ENCODE measurements at regions not wholly inside any gene's neighbourhood (a gene's known extent, or its start where the extent isn't known, plus 50 kb on each side); places are given as distances from the start of the nearest gene placed in this dataset.

DNA sequence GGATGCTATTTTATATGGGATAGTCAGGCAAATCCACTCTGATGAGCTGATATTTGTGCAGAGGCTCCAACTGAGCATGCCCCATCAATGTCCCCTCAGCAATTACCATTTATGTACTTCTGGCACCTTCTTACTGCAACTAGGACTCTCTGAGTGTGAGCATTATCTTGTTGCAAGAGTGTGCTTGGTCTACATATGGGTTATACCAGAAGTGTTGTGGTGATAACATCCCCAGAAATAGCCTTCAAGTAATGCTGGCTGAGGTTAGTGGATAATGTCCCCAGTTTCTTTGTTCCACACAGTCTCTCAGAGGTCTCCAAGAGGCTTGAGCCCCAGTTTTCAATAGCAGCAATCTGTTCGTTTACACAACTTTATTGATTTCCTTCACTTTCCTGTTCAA is 408.6 kb downstream of the JRKL start:
- Histone ChIP-seq H2AFZ (replicated peaks; ENCODE audit: low read length, poor library complexity) (no peak overlapping the region), H2AK9ac (replicated peaks; ENCODE audit: low read depth, low read length, poor library complexity) (no peak overlapping the region), H4K20me1 (ENCODE audit: insufficient read depth, low read length) (no peaks in the 10 kb centered on the region), H3K4ac (ENCODE audit: low read depth, low read length) (no peak overlapping the region), H3K36me3 (ENCODE audit: control insufficient read depth, insufficient read depth, low read length) (no peaks in the 10 kb centered on the region), H3K14ac (replicated peaks; ENCODE audit: low read depth, low read length) (no peak overlapping the region), H3K27ac (ENCODE audit: insufficient read depth, low read length) (no peak overlapping the region), H2BK120ac (ENCODE audit: low read depth, low read length) (no peak overlapping the region), H2BK20ac (ENCODE audit: low read depth, low read length) (no peak overlapping the region), H3K27me3 (ENCODE audit: control insufficient read depth, insufficient read depth, low read length) (no peaks in the 10 kb centered on the region), H2AK5ac (ENCODE audit: low read depth, low read length) (no peak overlapping the region), H3K9me3 (ENCODE audit: control insufficient read depth, insufficient read depth, low read length) (no peaks in the 10 kb centered on the region), H4K91ac (ENCODE audit: insufficient read depth, low read depth, low read length) (no peak overlapping the region), H3K9ac (ENCODE audit: low read depth, low read length) (no peak overlapping the region), H3K23ac (ENCODE audit: low read depth, low read length) (no peak overlapping the region), H3K4me2 (ENCODE audit: low read depth, low read length) (no peak overlapping the region), H2BK15ac (ENCODE audit: low read depth, low read length) (no peak overlapping the region), H4K5ac (ENCODE audit: low read depth, low read length) (no peak overlapping the region), H3K4me1 (ENCODE audit: control insufficient read depth, insufficient read depth, low read length) (no peaks in the 10 kb centered on the region), H4K8ac (ENCODE audit: low read depth in 2 of 2, low read length in 2 of 2) (no peak overlapping the region), H3K56ac (ENCODE audit: extremely low read depth, insufficient read depth, low read length) (no peak overlapping the region), H2BK5ac (ENCODE audit: low read depth, low read length, poor library complexity, severe bottlenecking) (no peak overlapping the region), H3K4me3 (ENCODE audit: insufficient read depth, low read depth, low read length) (no peak overlapping the region), H3K18ac (ENCODE audit: low read depth, low read length) (no peak overlapping the region), H3K9me1 (ENCODE audit: insufficient read depth, low read length) (no peaks in the 10 kb centered on the region), H3K79me1 (ENCODE audit: low read depth in 1 of 2, low read length in 2 of 2) (no peaks in the 10 kb centered on the region)
- intact Hi-C loops (cut with micrococcal nuclease) (no loop called here), dilution Hi-C loops (cut with HindIII; ENCODE audit: low sequenced_read_pairs, unreplicated experiment) (no loop called here), in situ Hi-C loops (cut with MboI; ENCODE audit: low sequenced_read_pairs) (no loop called here)
- WGBS, 2 experiments (ENCODE audit: extremely low coverage in 2 of 2, insufficient read length in 1 of 2), result no CpG with 5 or more reads among the region's 1 CpG
- TF ChIP-seq MAZ (IDR thresholded peaks at IDR 0.05; ENCODE audit: borderline replicate concordance, low read depth, low read length), result no peak
- TF ChIP-seq CEBPB (IDR thresholded peaks at IDR 0.05; ENCODE audit: low read depth, low read length), result no peak
- TF ChIP-seq RAD21 (IDR thresholded peaks at IDR 0.05; ENCODE audit: low read length), result no peak
- no peak for TF ChIP-seq ELK1 (IDR thresholded peaks at IDR 0.05; ENCODE audit: borderline replicate concordance, low read depth, low read length)
- no peak for TF ChIP-seq CTCF (conservative IDR thresholded peaks at IDR 0.05; ENCODE audit: low read depth, low read length)
- TF ChIP-seq MAFK (IDR thresholded peaks at IDR 0.05; ENCODE audit: low read depth, low read length), result no peak
- no peak for TF ChIP-seq CHD1 (IDR thresholded peaks at IDR 0.05; ENCODE audit: low read depth, low read length)
- no peak for TF ChIP-seq POLR2A (IDR thresholded peaks at IDR 0.05; ENCODE audit: low read depth, low read length)
- TF ChIP-seq SMC3 (IDR thresholded peaks at IDR 0.05; ENCODE audit: low read depth, low read length), result no peak
- no peak for TF ChIP-seq RFX5 (IDR thresholded peaks at IDR 0.05; ENCODE audit: low read depth, low read length)
- TF ChIP-seq MXI1 (IDR thresholded peaks at IDR 0.05; ENCODE audit: borderline replicate concordance, low read depth, low read length), result no peak
- ChIA-PET POLR2A (ENCODE audit: unreplicated experiment) (interaction anchor here (0.6 kb wide), 1 partner anchor 16 kb away, joined by 5 read pairs; no protein-coding TSS in a partner anchor), CTCF (no interaction called here)
- ATAC-seq (ENCODE audit: low read depth) (no peak), DNase-seq (no peak)
- no TSS peak for BruUV-seq (replicated peaks)

Data from IMR-90 (cell line).